Hepatocyte (in vitro differentiated cells): ENCODE measurements at regions not wholly inside any gene's neighbourhood (a gene's known extent, or its start where the extent isn't known, plus 50 kb on each side); places are given as distances from the start of the nearest gene placed in this dataset.
"Not testable (repeated sequence)": the region's sequence is repeated elsewhere in the genome, so short reads cannot be mapped to it uniquely, and the experiment has no call there.

Source experiments
- DNase-seq: peaks from one replicate; pipeline ENCODE4 v3.0.0-alpha.2; 2016; ENCODE audit warnings: low spot score
- H2AFZ ChIP-seq: fragments of 200-600 bp; sonication (generic); 2 replicates; pipeline ENCODE4 v1.6.0; 2016; ENCODE audit warnings: antibody characterized with exemption, mild to moderate bottlenecking
- H3K27ac ChIP-seq: fragments of 200-600 bp; sonication (generic); 2 replicates; pipeline ENCODE4 v1.5.1; 2016; ENCODE audit warnings: mild to moderate bottlenecking
- H3K27me3 ChIP-seq: fragments of 200-600 bp; sonication (generic); 2 replicates; pipeline ENCODE4 v1.6.1; 2016
- H3K36me3 ChIP-seq: fragments of 200-600 bp; sonication (generic); replicated peaks from 2 replicates; pipeline ENCODE4 v1.5.1; 2016; ENCODE audit warnings: low read depth; ENCODE audit not compliant: insufficient read depth
- H3K4me1 ChIP-seq: fragments of 200-600 bp; sonication (generic); 2 replicates; pipeline ENCODE4 v1.5.1; 2016; ENCODE audit warnings: mild to moderate bottlenecking, moderate library complexity; ENCODE audit not compliant: insufficient read depth
- H3K4me2 ChIP-seq: fragments of 200-600 bp; sonication (generic); 2 replicates; pipeline ENCODE4 v1.6.0; 2016
- H3K4me3 ChIP-seq: fragments of 200-600 bp; sonication (generic); 2 replicates; pipeline ENCODE4 v1.5.1; 2016; ENCODE audit warnings: mild to moderate bottlenecking
- H3K79me2 ChIP-seq: fragments of 200-600 bp; sonication (generic); 2 replicates; pipeline ENCODE4 v1.6.0; 2017; ENCODE audit warnings: mild to moderate bottlenecking
- H3K9me2 ChIP-seq: fragments of 200-600 bp; sonication (generic); replicated peaks from 2 replicates; pipeline ENCODE4 v1.6.0; 2017; ENCODE audit warnings: mild to moderate bottlenecking; ENCODE audit not compliant: insufficient read depth
- H3K9me3 ChIP-seq: fragments of 200-600 bp; sonication (generic); 2 replicates; pipeline ENCODE4 v1.5.1; 2016; ENCODE audit warnings: low read depth, mild to moderate bottlenecking
- H4K20me1 ChIP-seq: fragments of 200-600 bp; sonication (generic); 2 replicates; pipeline ENCODE4 v1.6.0; 2016; ENCODE audit warnings: mild to moderate bottlenecking; ENCODE audit not compliant: insufficient read depth, poor library complexity, severe bottlenecking
- CTCF ChIP-seq: fragments of 200-600 bp; sonication (generic); IDR thresholded peaks from 2 replicates; pipeline ENCODE4 v1.5.1; 2016; ENCODE audit warnings: antibody characterized with exemption, mild to moderate bottlenecking; ENCODE audit not compliant: poor library complexity
- EZH2 ChIP-seq: fragments of 200-600 bp; sonication (generic); IDR thresholded peaks from 2 replicates; pipeline ENCODE4 v1.6.1; 2016; ENCODE audit warnings: antibody characterized with exemption, mild to moderate bottlenecking, borderline replicate concordance
- EZH2phosphoT487 ChIP-seq: fragments of 200-600 bp; sonication (generic); IDR thresholded peaks from one replicate; pipeline ENCODE4 v1.6.1; 2018; ENCODE audit warnings: antibody characterized with exemption, mild to moderate bottlenecking, low read depth, moderate library complexity; ENCODE audit not compliant: unreplicated experiment, severe bottlenecking
- WGBS: methylation state at CpG from one replicate; pipeline ENCODE4 v1.1.6; 2016; ENCODE audit warnings: low lambda C conversion rate; ENCODE audit errors: missing lambda C conversion rate; 5-methylcytosine and 5-hydroxymethylcytosine counted together

DNA sequence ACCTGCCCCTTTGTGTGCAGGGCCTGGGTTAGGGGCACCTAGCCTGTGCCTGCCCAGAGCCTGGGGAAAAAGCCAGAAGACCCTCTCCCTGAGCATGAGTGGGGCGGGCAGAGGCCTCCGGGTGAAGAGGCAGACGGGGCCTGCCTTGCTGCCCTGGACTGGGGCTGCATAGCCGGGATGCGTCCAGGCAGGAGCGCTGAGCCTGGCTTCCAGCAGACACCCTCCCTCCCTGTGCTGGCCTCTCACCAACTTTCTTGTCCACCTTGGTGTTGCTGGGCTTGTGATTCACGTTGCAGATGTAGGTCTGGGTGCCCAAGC is 216.1 kb downstream of the TMEM121 start:
- Histone ChIP-seq H3K9me2 (no peaks in the 10 kb centered on the region), H2AFZ (no peak overlapping the region), H3K27ac (no peak overlapping the region), H3K4me2 (no peak overlapping the region), H3K4me1 (no peaks in the 10 kb centered on the region), H3K27me3 (no peaks in the 10 kb centered on the region), H3K4me3 (no peak overlapping the region), H3K36me3 (no peaks in the 10 kb centered on the region), H3K79me2 (no peaks in the 10 kb centered on the region), H3K9me3 (no peaks in the 10 kb centered on the region), H4K20me1 (no peaks in the 10 kb centered on the region)
- 79% methylated on average over 7 of the region's 7 CpGs for WGBS
- TF ChIP-seq CTCF (no peak), EZH2phosphoT487 (no peak), EZH2 (no peak)
- no peak for DNase-seq

DNA sequence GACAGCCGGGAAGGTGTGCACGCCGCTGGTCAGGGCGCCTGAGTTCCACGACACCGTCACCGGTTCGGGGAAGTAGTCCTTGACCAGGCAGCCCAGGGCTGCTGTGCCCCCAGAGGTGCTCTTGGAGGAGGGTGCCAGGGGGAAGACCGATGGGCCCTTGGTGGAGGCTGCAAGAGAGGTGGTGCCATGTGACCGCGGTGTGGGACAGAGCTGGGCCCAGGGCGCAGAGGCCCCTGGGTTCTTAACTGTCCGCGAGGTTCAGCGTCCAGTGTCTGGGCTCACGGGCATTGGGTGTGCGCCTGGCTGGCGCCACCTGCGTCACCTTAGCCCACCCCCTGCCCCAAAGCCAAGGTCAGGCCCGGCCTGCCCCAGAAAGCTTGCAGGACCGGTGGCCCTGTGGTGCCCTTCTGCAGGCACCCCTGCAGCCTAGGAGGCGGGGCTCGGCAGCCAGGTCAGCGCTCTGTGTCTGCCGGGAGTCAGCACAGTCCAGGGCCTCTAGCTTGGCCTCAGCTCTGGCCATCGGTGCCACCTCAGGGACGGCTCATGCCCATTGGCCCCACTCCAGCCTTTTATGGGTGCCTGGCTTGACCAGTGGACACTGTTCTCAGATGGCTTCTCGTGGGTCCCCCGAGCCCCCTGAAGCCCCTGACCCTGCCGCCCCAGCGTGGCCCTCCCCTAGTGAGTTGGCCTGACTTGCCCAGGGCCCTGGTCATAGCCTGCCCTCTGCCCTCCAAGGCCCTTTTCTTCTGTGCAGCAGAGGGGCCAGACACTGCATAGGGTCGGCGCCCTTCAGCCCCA is 216.7 kb downstream of the TMEM121 start:
- not testable (repeated sequence) for H3K4me1 ChIP-seq, H4K20me1 ChIP-seq, H3K9me3 ChIP-seq, DNase-seq, H2AFZ ChIP-seq, H3K27ac ChIP-seq, H3K4me3 ChIP-seq, H3K27me3 ChIP-seq, H3K79me2 ChIP-seq, H3K4me2 ChIP-seq, H3K9me2 ChIP-seq, H3K36me3 ChIP-seq
- WGBS = 67% methylated on average over 25 of the region's 33 CpGs

DNA sequence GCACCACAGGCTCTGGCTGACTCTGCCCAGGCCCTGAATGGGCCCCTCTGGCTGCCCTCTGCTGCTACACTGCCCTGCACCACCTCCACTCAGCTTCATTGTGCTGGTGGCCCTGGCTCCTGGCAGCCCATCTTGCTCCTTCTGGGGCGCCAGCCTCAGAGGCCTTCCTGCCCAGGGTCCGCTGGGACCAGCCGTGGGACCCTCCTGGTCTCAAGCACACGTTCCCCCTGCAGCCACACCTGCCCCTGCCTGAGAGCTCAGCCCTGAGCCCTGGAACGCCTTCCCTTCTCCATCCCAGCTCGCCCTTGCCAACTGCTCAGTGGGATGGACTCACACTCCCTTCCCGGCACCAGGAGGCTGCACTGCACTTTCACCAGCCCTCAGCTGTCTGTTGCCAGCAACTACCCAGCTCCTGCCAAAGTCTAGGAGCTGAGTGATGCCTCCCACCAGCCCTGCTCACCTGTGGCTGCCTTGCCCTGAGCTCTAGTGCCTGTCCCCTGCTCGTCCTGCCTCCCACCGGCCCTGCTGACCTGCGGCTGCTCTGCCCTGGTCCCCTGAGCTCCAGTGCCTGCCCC is 217.9 kb downstream of the TMEM121 start:
- H2AFZ ChIP-seq, H3K4me3 ChIP-seq, H3K9me2 ChIP-seq, H3K4me2 ChIP-seq, H3K9me3 ChIP-seq, H4K20me1 ChIP-seq, H3K27me3 ChIP-seq, H3K79me2 ChIP-seq, DNase-seq, H3K27ac ChIP-seq, H3K36me3 ChIP-seq, H3K4me1 ChIP-seq: not testable (repeated sequence)
- 64% methylated on average over 7 of the region's 10 CpGs for WGBS

DNA sequence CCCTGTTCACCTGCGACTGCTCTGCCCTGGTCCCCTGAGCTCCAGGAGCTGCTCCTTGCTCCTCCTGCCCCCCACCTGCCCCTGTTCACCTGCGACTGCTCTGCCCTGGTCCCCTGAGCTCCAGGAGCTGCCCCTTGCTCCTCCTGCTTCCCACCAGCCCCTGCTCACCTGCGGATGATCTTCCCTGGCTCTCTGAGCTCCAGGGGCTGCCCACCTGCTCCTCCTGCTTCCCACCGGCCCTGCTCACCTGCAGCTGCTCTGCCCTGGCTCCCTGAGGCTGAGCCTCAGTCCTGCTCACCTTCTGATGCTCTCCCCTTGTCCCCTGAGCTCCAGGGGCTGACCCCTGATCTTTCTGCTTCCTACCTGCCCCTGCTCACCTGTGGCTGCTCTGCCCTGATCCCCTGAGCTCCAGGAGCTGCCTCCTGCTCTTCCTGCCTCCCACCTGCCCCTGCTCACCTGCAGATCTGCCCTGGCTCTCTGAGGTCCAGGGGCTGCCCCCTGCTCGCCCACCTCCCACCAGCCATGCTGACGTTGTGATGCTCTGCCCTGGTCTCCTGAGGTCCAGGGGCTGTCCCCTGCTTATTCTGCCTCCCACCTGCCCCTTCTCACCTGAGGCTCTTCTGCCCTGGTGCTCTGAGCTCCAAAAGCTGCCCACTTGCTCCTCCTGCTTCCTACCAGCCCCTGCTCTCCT is 219.2 kb downstream of the TMEM121 start:
- Histone ChIP-seq H2AFZ (no peak overlapping the region), H4K20me1 (no peaks in the 10 kb centered on the region), H3K27me3 (no peaks in the 10 kb centered on the region), H3K4me3 (no peak overlapping the region), H3K9me3 (no peaks in the 10 kb centered on the region), H3K36me3 (no peaks in the 10 kb centered on the region), H3K27ac (no peak overlapping the region), H3K4me1 (no peaks in the 10 kb centered on the region), H3K4me2 (no peak overlapping the region), H3K79me2 (no peaks in the 10 kb centered on the region), H3K9me2 (no peaks in the 10 kb centered on the region)
- 68% methylated on average over 5 of the region's 6 CpGs for WGBS
- TF ChIP-seq CTCF = no peak
- TF ChIP-seq EZH2phosphoT487 = no peak
- TF ChIP-seq EZH2 = no peak
- DNase-seq = no peak
